CD8-positive, alpha-beta memory T cell (primary cell): ENCODE measurements at regions not wholly inside any gene's neighbourhood (a gene's known extent, or its start where the extent isn't known, plus 50 kb on each side); places are given as distances from the start of the nearest gene placed in this dataset.
A peak's percentile ranks its signal among the peaks of the same experiment; 100 is the strongest.

Experiments
- CTCF ChIA-PET: fragments of 350-600 bp; sonication (Branson Sonifier 250); formaldehyde crosslinking; loops from one replicate; lab custom pipeline; 2021; ENCODE audit warnings: antibody characterized with exemption; lab: Charles Lee
- POLR2A ChIA-PET: fragments of 350-600 bp; sonication (Branson Sonifier 250); formaldehyde crosslinking; loops from one replicate; lab custom pipeline; 2021; ENCODE audit warnings: antibody characterized with exemption; lab: Charles Lee
- DNase-seq, 5 donors: peaks; one replicate each; pipeline versions ENCODE4 v3.0.0 to v3.0.0-alpha.2; 2020 to 2022; ENCODE audit warnings: mixed read lengths in 1 of 5
- H3K27ac ChIP-seq: one replicate; pipeline ENCODE4 v1.7.0; 2013; ENCODE audit warnings: low read depth, mild to moderate bottlenecking, low read length, moderate library complexity
- H3K27me3 ChIP-seq: 2 replicates; pipeline ENCODE4 v1.7.0; 2013; ENCODE audit warnings: low read length, mild to moderate bottlenecking; ENCODE audit not compliant: insufficient read depth, poor library complexity, severe bottlenecking
- H3K36me3 ChIP-seq: 2 replicates; pipeline ENCODE4 v1.7.0; 2013; ENCODE audit warnings: mild to moderate bottlenecking, low read length, moderate library complexity; ENCODE audit not compliant: insufficient read depth
- H3K4me1 ChIP-seq: 2 replicates; pipeline ENCODE4 v1.7.0; 2013; ENCODE audit warnings: mild to moderate bottlenecking, low read length, moderate library complexity; ENCODE audit not compliant: insufficient read depth
- H3K4me3 ChIP-seq: 2 replicates; pipeline ENCODE4 v1.7.0; 2013; ENCODE audit warnings: mild to moderate bottlenecking, low read length
- H3K9me3 ChIP-seq: 2 replicates; pipeline ENCODE4 v1.7.0; 2013; ENCODE audit warnings: mild to moderate bottlenecking, low read length
- H3K27ac Mint-ChIP-seq, 8 donors: one replicate each; pipeline ENCODE4 v1.8.0; 2020 to 2021; ENCODE audit warnings: mixed read lengths in 8 of 8, mild to moderate bottlenecking in 6 of 8, inconsistent platforms in 3 of 8, moderate library complexity in 3 of 8
- H3K27me3 Mint-ChIP-seq, 2 donors: one replicate each; pipeline ENCODE4 v1.8.0; 2020 to 2021; ENCODE audit warnings: mixed read lengths in 2 of 2, mild to moderate bottlenecking in 1 of 2, moderate library complexity in 1 of 2
- H3K36me3 Mint-ChIP-seq, 3 donors: one replicate each; pipeline ENCODE4 v1.8.0; 2020 to 2021; ENCODE audit warnings: mixed read lengths in 3 of 3, inconsistent platforms in 1 of 3, mild to moderate bottlenecking in 1 of 3
- H3K4me1 Mint-ChIP-seq, 3 donors: one replicate each; pipeline ENCODE4 v1.8.0; 2020 to 2021; ENCODE audit warnings: mixed read lengths in 3 of 3, inconsistent platforms in 1 of 3, mild to moderate bottlenecking in 1 of 3
- H3K4me3 Mint-ChIP-seq, 7 donors: one replicate each; pipeline ENCODE4 v1.8.0; 2020 to 2021; ENCODE audit warnings: mixed read lengths in 7 of 7, mild to moderate bottlenecking in 6 of 7, moderate library complexity in 4 of 7, inconsistent platforms in 2 of 7
- H3K9me3 Mint-ChIP-seq, 5 donors: one replicate each; pipeline ENCODE4 v1.8.0; 2020 to 2022; ENCODE audit warnings: mixed read lengths in 5 of 5, mild to moderate bottlenecking in 3 of 5, moderate library complexity in 2 of 5, inconsistent platforms in 1 of 5

DNA sequence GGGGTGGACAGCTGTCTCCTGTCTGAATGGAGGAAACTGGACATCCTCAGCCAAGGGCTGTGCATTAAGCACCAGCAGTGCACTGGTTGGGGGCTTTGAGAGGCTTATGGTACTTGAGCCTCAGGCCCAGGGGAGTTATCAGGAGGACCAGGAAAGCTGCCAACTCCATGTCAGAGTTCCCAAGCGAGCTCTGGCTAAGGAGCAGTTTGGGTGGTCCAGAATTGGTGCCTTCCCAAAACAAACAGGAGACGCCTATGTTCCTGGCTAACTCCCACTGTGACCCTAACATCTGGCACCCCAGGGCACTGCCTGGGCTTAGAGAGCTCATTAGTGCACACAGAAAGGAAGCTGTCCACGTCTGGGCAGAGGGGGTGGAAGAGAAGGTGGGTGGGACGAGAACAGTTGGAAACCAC lies 408.6 kb upstream of the NPVF start:
- H3K36me3 Mint-ChIP-seq, result no peaks in the 10 kb centered on the region
- no peak overlapping the region for H3K4me3 Mint-ChIP-seq
- no peaks in the 10 kb centered on the region for H3K4me1 Mint-ChIP-seq
- no peak overlapping the region for H3K27ac Mint-ChIP-seq
- POLR2A ChIA-PET, result no interaction called here
- CTCF ChIA-PET, result no interaction called here
- Histone ChIP-seq H3K27me3 (no peaks in the 10 kb centered on the region), H3K27ac (no peak overlapping the region), H3K9me3 (no peaks in the 10 kb centered on the region), H3K36me3 (no peaks in the 10 kb centered on the region), H3K4me1 (no peaks in the 10 kb centered on the region), H3K4me3 (no peak overlapping the region)
- DNase-seq, result no peak
- H3K27me3 Mint-ChIP-seq, result peaks cover 4% of the 10 kb centered on the region in 2 donors
- no peaks in the 10 kb centered on the region for H3K9me3 Mint-ChIP-seq

DNA sequence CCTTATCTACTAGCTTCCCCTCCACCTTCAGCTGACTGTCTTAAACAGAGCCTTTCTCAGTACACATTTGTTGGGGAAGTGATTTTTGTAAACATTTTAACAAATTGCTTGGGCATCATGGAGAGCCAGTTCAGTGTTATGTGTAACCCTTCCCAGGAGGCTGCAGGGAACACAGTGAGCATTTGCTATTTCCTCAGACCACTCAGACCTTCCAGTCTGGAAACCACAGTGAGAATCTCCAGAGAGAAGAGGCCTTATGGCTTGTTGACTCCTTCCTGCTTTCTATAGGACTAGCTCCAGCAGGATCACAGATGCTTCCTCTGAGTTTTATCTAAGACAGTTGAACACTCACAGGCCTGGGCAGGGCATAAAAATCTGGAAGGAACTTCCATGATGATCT lies 409.8 kb upstream of the NPVF start:
- CTCF ChIA-PET, result no interaction called here
- Histone ChIP-seq H3K4me1 (no peaks in the 10 kb centered on the region), H3K36me3 (no peaks in the 10 kb centered on the region), H3K9me3 (no peaks in the 10 kb centered on the region), H3K4me3 (no peak overlapping the region), H3K27ac (no peak overlapping the region), H3K27me3 (no peaks in the 10 kb centered on the region)
- DNase-seq, result no peak
- H3K4me3 Mint-ChIP-seq, result no peak overlapping the region
- H3K9me3 Mint-ChIP-seq, result no peaks in the 10 kb centered on the region
- H3K4me1 Mint-ChIP-seq, result no peaks in the 10 kb centered on the region
- peaks cover 0 to 4% of the 10 kb centered on the region in 2 donors for H3K27me3 Mint-ChIP-seq
- POLR2A ChIA-PET, result no interaction called here
- H3K27ac Mint-ChIP-seq, result no peak overlapping the region
- no peaks in the 10 kb centered on the region for H3K36me3 Mint-ChIP-seq

DNA sequence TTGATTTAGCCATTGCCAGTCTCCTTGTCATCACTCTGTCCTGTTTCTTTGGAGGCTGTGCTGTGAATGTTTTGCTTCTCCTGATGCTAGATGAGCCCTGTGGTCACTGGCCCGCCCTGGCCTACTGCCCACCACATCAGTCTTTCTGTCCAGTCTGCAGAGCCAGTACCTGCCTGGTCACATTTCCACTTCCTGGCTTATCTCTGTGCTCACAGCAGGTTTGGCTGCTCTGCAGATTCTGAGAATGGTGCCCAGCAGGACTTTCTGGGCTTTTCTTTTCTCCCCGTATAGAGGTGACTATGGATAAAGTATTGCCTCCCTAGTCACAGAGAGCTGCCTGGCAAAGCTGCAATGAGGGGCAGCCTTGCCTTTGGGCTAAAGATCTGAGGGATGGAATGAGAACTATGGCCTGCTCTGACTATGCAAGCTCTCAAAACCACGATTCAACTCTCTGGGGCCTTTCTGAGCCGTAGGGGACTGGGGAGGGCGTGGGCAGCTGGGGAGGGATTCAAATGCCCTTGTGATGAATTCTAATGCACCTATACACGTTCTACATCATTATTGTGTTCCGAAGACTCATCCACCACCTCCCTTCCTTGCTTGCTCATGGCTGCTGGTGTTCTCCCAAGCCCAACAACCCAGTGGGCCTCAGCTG lies 410.4 kb upstream of the NPVF start:
- Histone ChIP-seq H3K4me1 (no peaks in the 10 kb centered on the region), H3K36me3 (no peaks in the 10 kb centered on the region), H3K27me3 (no peaks in the 10 kb centered on the region), H3K27ac (no peak overlapping the region), H3K9me3 (no peaks in the 10 kb centered on the region), H3K4me3 (no peak overlapping the region)
- Mint-ChIP-seq H3K4me1 (no peaks in the 10 kb centered on the region), H3K9me3 (no peaks in the 10 kb centered on the region), H3K36me3 (no peaks in the 10 kb centered on the region), H3K27ac (peak overlapping the region in 1 of 8 donors; percentile 29), H3K4me3 (no peak overlapping the region), H3K27me3 (peaks cover 0 to 4% of the 10 kb centered on the region in 2 donors)
- no peak for DNase-seq
- ChIA-PET POLR2A (no interaction called here), CTCF (no interaction called here)

DNA sequence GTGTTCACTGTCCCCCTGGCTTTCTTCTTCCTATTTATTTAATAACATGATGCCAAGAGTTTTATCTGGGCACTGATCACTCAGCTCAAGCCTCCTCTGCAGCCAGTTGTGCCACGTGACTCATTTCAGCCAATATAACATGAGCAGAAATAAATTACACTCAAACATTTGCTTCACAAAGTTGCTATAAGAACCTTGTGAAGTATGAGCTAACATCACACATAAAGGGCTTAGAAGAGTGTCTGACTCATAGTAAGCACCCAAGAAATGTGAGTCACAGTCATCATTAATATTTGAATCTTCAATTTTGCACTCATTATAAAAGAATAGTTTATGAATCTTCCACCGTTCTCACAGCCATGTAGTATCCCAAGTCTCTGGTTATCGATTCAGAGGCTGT lies 414.6 kb upstream of the NPVF start:
- ChIA-PET CTCF (no interaction called here), POLR2A (no interaction called here)
- H3K9me3 ChIP-seq, result no peaks in the 10 kb centered on the region
- Mint-ChIP-seq H3K4me1 (no peaks in the 10 kb centered on the region), H3K27me3 (peaks cover 0 to 3% of the 10 kb centered on the region in 2 donors), H3K4me3 (no peak overlapping the region), H3K27ac (no peak overlapping the region), H3K36me3 (no peaks in the 10 kb centered on the region), H3K9me3 (no peaks in the 10 kb centered on the region)
- no peak overlapping the region for H3K4me3 ChIP-seq
- H3K27me3 ChIP-seq, result no peaks in the 10 kb centered on the region
- no peaks in the 10 kb centered on the region for H3K36me3 ChIP-seq
- DNase-seq, result no peak
- no peaks in the 10 kb centered on the region for H3K4me1 ChIP-seq
- no peak overlapping the region for H3K27ac ChIP-seq

DNA sequence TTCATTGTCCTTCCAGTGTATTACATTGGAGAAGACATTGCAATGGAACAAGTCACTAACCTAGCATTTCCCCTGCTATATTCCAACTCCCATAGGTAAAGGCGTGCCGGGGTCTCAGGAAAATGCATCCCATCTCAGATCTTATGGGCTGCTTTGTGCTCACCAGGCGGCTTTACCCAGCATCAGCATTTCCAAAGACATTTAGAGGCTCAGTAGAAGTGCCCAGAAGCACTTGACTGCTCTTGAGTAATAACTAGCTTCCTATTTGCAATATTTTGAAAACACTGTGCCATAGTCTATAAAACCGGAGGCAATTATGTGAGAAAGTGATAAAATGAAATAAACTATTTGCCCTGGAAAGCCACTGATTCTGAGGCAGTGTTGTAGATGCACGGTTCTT lies 415.0 kb upstream of the NPVF start:
- CTCF ChIA-PET, result no interaction called here

DNA sequence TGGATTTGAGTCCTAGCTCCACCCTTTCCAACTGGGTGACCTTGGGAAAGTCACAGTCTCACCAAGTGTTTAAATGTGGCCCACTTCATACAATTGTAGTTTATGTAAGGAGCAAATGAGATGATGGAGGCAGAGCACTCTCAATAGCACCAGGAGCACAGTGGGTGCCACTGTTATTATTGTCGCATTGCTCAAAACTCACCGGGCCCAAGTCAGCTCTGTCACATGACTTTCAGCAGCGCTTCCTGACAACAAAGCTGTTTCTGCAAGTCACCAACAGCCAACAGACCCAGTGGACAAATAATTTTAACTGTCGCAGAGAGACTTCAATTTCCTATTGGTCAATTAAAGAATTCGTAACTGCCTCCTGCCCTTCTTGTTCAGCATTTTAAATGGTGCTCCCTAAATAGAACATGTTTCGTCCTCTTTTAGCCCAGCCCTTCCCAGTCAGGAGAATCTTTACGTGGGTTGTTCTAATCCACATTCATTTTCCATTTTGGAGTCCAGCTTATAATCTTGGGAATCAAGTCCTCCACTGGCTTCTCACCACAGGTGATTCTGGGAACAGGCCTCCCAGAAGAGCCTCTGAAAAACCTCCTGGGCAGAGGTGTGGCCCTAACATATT lies 415.6 kb upstream of the NPVF start:
- Mint-ChIP-seq H3K27ac (no peak overlapping the region), H3K4me1 (no peaks in the 10 kb centered on the region), H3K27me3 (peaks cover 0 to 2% of the 10 kb centered on the region in 2 donors), H3K36me3 (no peaks in the 10 kb centered on the region), H3K4me3 (no peak overlapping the region), H3K9me3 (no peaks in the 10 kb centered on the region)
- Histone ChIP-seq H3K4me3 (no peak overlapping the region), H3K36me3 (no peaks in the 10 kb centered on the region), H3K27ac (no peak overlapping the region), H3K4me1 (no peaks in the 10 kb centered on the region), H3K9me3 (no peaks in the 10 kb centered on the region), H3K27me3 (no peaks in the 10 kb centered on the region)
- ChIA-PET CTCF (no interaction called here), POLR2A (no interaction called here)
- DNase-seq, result no peak

More for the DNA sequence above, 415.0 kb upstream of the NPVF start:
- H3K4me3 Mint-ChIP-seq, result no peak overlapping the region
- H3K4me1 Mint-ChIP-seq, result no peaks in the 10 kb centered on the region
- H3K36me3 ChIP-seq, result no peaks in the 10 kb centered on the region
- H3K4me3 ChIP-seq, result no peak overlapping the region
- H3K9me3 Mint-ChIP-seq, result no peaks in the 10 kb centered on the region
- H3K9me3 ChIP-seq, result no peaks in the 10 kb centered on the region
- H3K27me3 Mint-ChIP-seq, result peaks cover 0 to 3% of the 10 kb centered on the region in 2 donors
- H3K27ac Mint-ChIP-seq, result no peak overlapping the region
- no peaks in the 10 kb centered on the region for H3K27me3 ChIP-seq
- H3K27ac ChIP-seq, result no peak overlapping the region
- H3K4me1 ChIP-seq, result no peaks in the 10 kb centered on the region
- H3K36me3 Mint-ChIP-seq, result no peaks in the 10 kb centered on the region
- no peak for DNase-seq
- POLR2A ChIA-PET, result no interaction called here

DNA sequence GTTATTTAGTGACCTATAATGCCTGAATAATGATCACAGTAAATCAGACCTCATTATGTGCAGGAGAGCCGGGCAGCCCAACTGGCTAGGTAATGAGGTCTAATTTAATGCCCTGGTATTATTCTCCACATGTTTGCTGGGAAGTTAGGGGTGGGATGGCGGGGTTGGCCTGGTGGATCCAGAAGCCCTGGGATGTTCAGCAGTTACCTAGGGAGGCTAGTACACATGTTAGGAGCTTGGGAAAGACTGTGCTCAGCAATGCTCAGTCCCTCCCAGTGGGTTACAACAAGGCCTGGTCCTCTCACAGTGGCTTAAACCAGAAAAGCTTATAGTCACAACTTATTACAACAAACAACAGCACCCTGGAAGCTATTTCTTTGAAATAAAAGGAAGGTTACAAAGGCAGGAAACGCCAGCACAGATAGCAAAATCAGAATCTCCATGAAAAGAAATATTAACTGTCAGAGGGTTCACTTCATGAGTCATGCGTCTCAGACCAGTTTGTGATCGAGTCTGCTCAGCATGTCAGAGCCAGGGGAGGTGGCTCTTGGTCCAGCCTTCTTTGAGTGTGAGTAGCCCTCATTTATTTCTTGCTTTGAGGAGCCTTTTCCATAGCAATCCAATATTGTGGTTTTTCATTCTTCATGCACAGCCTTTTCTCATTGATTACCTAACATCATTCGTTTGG lies 418.6 kb upstream of the NPVF start:
- Mint-ChIP-seq H3K4me1 (no peaks in the 10 kb centered on the region), H3K27me3 (peaks cover 0 to 7% of the 10 kb centered on the region in 2 donors), H3K9me3 (peaks cover 0 to 3% (median 0%) of the 10 kb centered on the region in 5 donors), H3K36me3 (no peaks in the 10 kb centered on the region), H3K4me3 (no peak overlapping the region), H3K27ac (no peak overlapping the region)
- Histone ChIP-seq H3K27ac (no peak overlapping the region), H3K4me1 (no peaks in the 10 kb centered on the region), H3K4me3 (no peak overlapping the region), H3K36me3 (no peaks in the 10 kb centered on the region), H3K27me3 (no peaks in the 10 kb centered on the region), H3K9me3 (no peaks in the 10 kb centered on the region)
- CTCF ChIA-PET, result no interaction called here
- POLR2A ChIA-PET, result no interaction called here
- no peak for DNase-seq

DNA sequence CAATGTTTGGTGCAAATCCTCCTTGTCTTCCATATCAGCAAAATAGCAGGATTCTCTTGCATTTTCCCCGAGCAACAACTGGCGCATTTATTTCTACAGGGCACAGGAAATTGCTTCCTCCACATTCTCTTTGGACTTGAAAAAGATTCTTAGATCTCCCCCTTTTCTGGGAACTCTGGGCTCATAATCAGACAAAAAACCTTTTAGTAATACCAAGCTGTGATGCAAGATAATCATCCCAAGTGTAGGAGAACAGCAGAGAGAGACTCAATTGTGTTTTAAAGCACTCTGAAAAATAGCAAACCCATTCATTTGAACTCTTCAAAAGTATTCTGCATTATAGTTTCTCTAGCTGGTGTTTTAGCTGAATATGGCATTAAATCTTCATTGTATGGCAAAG lies 419.6 kb upstream of the NPVF start:
- peaks cover 2% of the 10 kb centered on the region for H3K4me1 ChIP-seq
- no peaks in the 10 kb centered on the region for H3K27me3 ChIP-seq
- H3K27ac Mint-ChIP-seq, result no peak overlapping the region
- no peak overlapping the region for H3K4me3 ChIP-seq
- peaks cover 7% of the 10 kb centered on the region in 2 donors for H3K27me3 Mint-ChIP-seq
- no peaks in the 10 kb centered on the region for H3K9me3 ChIP-seq
- ChIA-PET CTCF (no interaction called here), POLR2A (no interaction called here)
- H3K27ac ChIP-seq, result no peak overlapping the region
- H3K4me3 Mint-ChIP-seq, result no peak overlapping the region
- H3K36me3 ChIP-seq, result no peaks in the 10 kb centered on the region
- no peaks in the 10 kb centered on the region for H3K4me1 Mint-ChIP-seq
- no peak for DNase-seq
- H3K36me3 Mint-ChIP-seq, result no peaks in the 10 kb centered on the region
- peaks cover 0 to 3% (median 0%) of the 10 kb centered on the region in 5 donors for H3K9me3 Mint-ChIP-seq
